HepG2 (cell line): ENCODE measurements at regions not wholly inside any gene's neighbourhood (a gene's known extent, or its start where the extent isn't known, plus 50 kb on each side); places are given as distances from the start of the nearest gene placed in this dataset.

Experiments used
- ATAC-seq: fragments of 200-7000 bp; cut with Tn5 transposase; 3 replicates; pipeline ENCODE4 v1.9.1; 2020; ENCODE audit warnings: mild to moderate bottlenecking, moderate library complexity
- BruUV-seq: library from RNA; stranded (reverse); fragments of 400-500 nt; replicated peaks from 2 replicates; lab custom pipeline; 2021; lab: Mats Ljungman, UMichigan
- CTCF ChIA-PET: fragments of 300-600 bp; formaldehyde crosslinking; extraction: SDS; loops from one replicate; lab custom pipeline; 2021; ENCODE audit warnings: low total read pairs, inconsistent platforms, low intra/inter-chr PET ratio; lab: Yijun Ruan, JAX
- POLR2A ChIA-PET: fragments of 350-600 bp; sonication (Branson Sonifier 250); formaldehyde crosslinking; loops from one replicate; lab custom pipeline; 2020; ENCODE audit warnings: antibody characterized with exemption, inconsistent platforms; lab: Yijun Ruan, JAX
- DNase-seq: peaks from one replicate; pipeline ENCODE4 v3.0.0-alpha.2; 2015; ENCODE audit warnings: low spot score
- FAIRE-seq: peaks from 3 replicates; lab custom pipeline; 2011; peaks lifted over from hg19 to GRCh38; lab: Jason Lieb, UNC
- H2AFZ ChIP-seq: one replicate; pipeline ENCODE4 v1.6.1; 2011; ENCODE audit warnings: low read length, inconsistent platforms
- H3K27ac ChIP-seq: fragments of 300-600 bp; 3 replicates; pipeline ENCODE4 v1.8.0; 2011; ENCODE audit warnings: mixed run types, mild to moderate bottlenecking, mixed read lengths, low read length, inconsistent platforms; ENCODE audit not compliant: insufficient read depth; ENCODE audit errors: extremely low read length
- H3K27me3 ChIP-seq, 2 experiments: fragments of 200-600 bp in 1 of 2; 2 replicates in 1 of 2; 3 replicates in 1 of 2; pipeline versions ENCODE4 v1.6.0 to v1.8.0; 2011; ENCODE audit warnings: low read length in 2 of 2, mild to moderate bottlenecking in 2 of 2, moderate library complexity in 2 of 2, inconsistent platforms in 1 of 2; ENCODE audit not compliant: insufficient read depth in 2 of 2, control insufficient read depth in 1 of 2
- H3K36me3 ChIP-seq, 2 experiments: fragments of 200-600 bp in 1 of 2; replicated peaks in 1 of 2; 2 replicates in 1 of 2; 3 replicates in 1 of 2; pipeline versions ENCODE4 v1.5.1 to v1.8.0; 2011; ENCODE audit warnings: low read length in 2 of 2, inconsistent platforms in 1 of 2; ENCODE audit not compliant: insufficient read depth in 2 of 2, control insufficient read depth in 1 of 2
- H3K4me1 ChIP-seq: 2 replicates; pipeline ENCODE4 v1.5.1; 2012; ENCODE audit warnings: low read length, inconsistent platforms; ENCODE audit not compliant: insufficient read depth
- H3K4me2 ChIP-seq: 2 replicates; pipeline ENCODE4 v1.6.0; 2011; ENCODE audit warnings: low read depth, low read length, inconsistent platforms
- H3K4me3 ChIP-seq, 3 experiments: fragments of 200-600 bp in 1 of 3; sonication (generic), shearing (Covaris generic) in 1 of 3; replicated peaks in 1 of 3; 2 replicates each; pipeline ENCODE4 v1.5.1; 2011 to 2016; ENCODE audit warnings: low read length in 3 of 3, inconsistent platforms in 2 of 3, low read depth in 2 of 3, mild to moderate bottlenecking in 2 of 3, control low read depth in 1 of 3, mixed read lengths in 1 of 3; ENCODE audit not compliant: insufficient read depth in 1 of 3
- H3K79me2 ChIP-seq: one replicate; pipeline ENCODE4 v1.6.1; 2011; ENCODE audit warnings: low read length, inconsistent platforms; ENCODE audit not compliant: insufficient read depth
- H3K9ac ChIP-seq: 2 replicates; pipeline ENCODE4 v1.6.0; 2011; ENCODE audit warnings: mild to moderate bottlenecking, low read depth, low read length, inconsistent platforms; ENCODE audit not compliant: insufficient read depth
- H3K9me3 ChIP-seq: 2 replicates; pipeline ENCODE4 v1.5.1; 2012; ENCODE audit warnings: mild to moderate bottlenecking, low read length
- H4K20me1 ChIP-seq: 2 replicates; pipeline ENCODE4 v1.6.0; 2011; ENCODE audit warnings: inconsistent platforms, mild to moderate bottlenecking, low read length, moderate library complexity; ENCODE audit not compliant: insufficient read depth
- KLF15 ChIP-seq: sonication (generic); formaldehyde crosslinking; IDR thresholded peaks from 2 replicates; pipeline ENCODE4 v1.8.1; 2023; ENCODE audit warnings: borderline replicate concordance, mild to moderate bottlenecking, inconsistent platforms, missing genetic modification reagents, mixed read lengths
- POLR2AphosphoS2 ChIP-seq: IDR thresholded peaks from 2 replicates; pipeline ENCODE4 v1.6.1; 2011; ENCODE audit warnings: low read depth, low read length, improper control_type of control experiment
- SNAI1 ChIP-seq: sonication (generic); formaldehyde crosslinking; IDR thresholded peaks from 2 replicates; pipeline ENCODE4 v1.5.0; 2020; ENCODE audit warnings: mild to moderate bottlenecking, missing genetic modification reagents, borderline replicate concordance
- SOX5 ChIP-seq: IDR thresholded peaks from 2 replicates; pipeline ENCODE4 v1.6.1; 2016; ENCODE audit warnings: borderline replicate concordance
- U2AF2 ChIP-seq: fragments of 200-400 bp; formaldehyde crosslinking; IDR thresholded peaks from 2 replicates; pipeline ENCODE4 v1.6.1; 2017; ENCODE audit warnings: low read depth, mild to moderate bottlenecking, low read length
- WGBS: methylation state at CpG from one replicate; pipeline ENCODE4 v1.1.6; 2017; ENCODE audit warnings: low lambda C conversion rate; 5-methylcytosine and 5-hydroxymethylcytosine counted together
- in situ Hi-C: cut with HindIII; loops from 2 replicates; pipeline ENCODE4 v1.10.0; 2017; ENCODE audit warnings: low pct_unique_long_range_greater_than_20kb; ENCODE audit not compliant: extremely low pct_ligation_motif_present
- intact Hi-C: fragments of 100-400 bp; cut with micrococcal nuclease; formaldehyde crosslinking; loops from one replicate; pipeline ENCODE4 v1.10.0; 2022; ENCODE audit not compliant: unreplicated experiment
- TF ChIP-seq, protein P1 (sequence below): sonication (generic); formaldehyde crosslinking; IDR thresholded peaks from 2 replicates; pipeline ENCODE4 v1.4.0; 2020; ENCODE audit warnings: missing genetic modification reagents
- TF ChIP-seq, protein P2 (sequence below): sonication (generic); formaldehyde crosslinking; IDR thresholded peaks from 2 replicates; pipeline ENCODE4 v1.4.0; 2020; ENCODE audit warnings: mild to moderate bottlenecking, missing genetic modification reagents
- TF ChIP-seq, protein P3 (sequence below): IDR thresholded peaks from 2 replicates; pipeline ENCODE4 v1.6.1; 2016

DNA sequence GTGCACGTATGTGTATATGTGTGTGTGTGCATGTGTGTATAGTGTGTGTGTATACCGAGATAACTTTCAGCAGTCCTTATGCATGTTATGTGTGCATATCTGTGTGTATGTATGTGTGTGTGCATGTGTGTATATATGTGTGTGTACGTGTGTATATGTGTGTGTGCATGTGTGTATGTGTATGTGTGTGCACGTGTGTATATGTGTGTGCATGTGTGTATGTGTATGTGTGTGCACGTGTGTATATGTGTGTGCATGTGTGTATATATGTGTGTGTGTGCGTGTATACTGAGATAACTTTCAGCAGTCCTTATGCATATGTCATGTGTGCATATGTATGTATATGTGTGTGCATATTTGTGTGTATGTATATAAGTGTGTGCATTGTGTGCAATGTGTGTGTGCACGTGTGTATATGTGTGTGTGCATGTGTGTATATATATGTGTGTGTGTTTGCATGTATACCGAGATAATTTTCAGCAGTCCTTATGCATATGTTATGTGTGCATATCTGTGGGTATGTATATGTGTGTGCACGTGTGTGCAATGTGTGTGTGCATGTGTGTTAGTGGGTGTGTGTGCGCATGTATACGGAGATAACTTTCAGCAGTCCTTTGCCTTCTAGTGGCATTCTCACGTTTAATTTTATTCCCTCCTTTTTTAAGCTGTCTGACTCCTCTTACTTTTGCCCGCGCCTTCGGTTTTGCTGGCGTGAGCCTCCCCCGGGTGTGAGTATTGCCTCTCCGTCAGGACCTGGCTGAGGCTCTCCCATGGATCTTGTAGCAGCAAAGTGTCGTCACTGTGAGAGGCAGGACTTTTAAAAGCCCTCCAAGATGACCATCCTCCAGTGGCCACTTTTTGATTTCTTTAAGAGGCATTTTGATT, 99.6 kb upstream of the SHOX start (continued):
- no peak for TF ChIP-seq KLF15 (CRISPR knock-in tag)

DNA sequence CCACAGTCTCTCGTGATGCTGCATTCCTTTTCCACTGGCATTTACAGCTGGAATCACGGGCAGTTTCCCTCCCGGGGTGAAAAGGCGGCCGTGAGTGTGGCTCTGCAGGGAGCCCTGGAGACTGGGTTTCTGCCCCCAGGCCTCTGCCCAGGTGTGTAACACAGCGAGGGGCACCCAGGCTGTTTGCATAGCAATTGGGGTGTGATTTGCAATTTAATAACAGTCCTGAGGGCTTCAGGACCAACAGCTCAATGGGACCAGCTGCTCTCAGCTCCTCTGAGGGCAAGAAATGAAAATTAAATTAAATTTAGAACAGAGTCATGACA, 99.0 kb upstream of the SHOX start:
- ChIA-PET POLR2A (no interaction called here), CTCF (no interaction called here)

DNA sequence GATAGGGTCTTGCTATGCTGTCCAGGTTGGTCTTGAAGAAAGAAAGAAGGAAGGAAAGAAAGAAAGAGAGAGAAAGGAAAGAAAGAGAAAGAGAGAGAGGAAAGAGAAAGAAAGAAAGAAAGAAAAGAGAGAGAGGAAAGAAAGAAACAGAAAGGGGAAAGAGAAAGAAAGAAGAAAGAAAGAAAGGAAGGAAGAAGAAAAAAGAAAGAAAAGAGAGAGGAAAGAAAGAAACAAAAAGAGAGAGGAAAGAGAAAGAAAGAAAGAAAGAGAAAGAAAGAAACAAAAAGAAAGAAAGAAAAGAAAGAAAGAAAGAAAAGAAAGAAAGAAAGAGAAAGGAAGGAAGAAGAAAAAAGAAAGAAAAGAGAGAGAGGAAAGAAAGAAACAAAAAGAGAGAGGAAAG, 95.8 kb upstream of the SHOX start:
- in situ Hi-C loops: no loop called here
- no peaks in the 10 kb centered on the region for H3K36me3 ChIP-seq
- POLR2A ChIA-PET: no interaction called here
- H3K79me2 ChIP-seq: no peaks in the 10 kb centered on the region
- peaks cover 9% of the 10 kb centered on the region; the same call in 1 of the 2 replicates for H3K9me3 ChIP-seq
- no peak overlapping the region for H3K4me3 ChIP-seq
- ATAC-seq: no peak
- no peak overlapping the region for H3K4me2 ChIP-seq
- no peak for DNase-seq
- no peaks in the 10 kb centered on the region for H4K20me1 ChIP-seq
- intact Hi-C loops: no loop called here
- no peaks in the 10 kb centered on the region; a peak in 1 of 5 replicates for H3K27me3 ChIP-seq
- FAIRE-seq: no peak
- no TSS peak for BruUV-seq
- no peak overlapping the region for H2AFZ ChIP-seq
- H3K27ac ChIP-seq: no peak overlapping the region
- H3K9ac ChIP-seq: no peak overlapping the region
- CTCF ChIA-PET: no interaction called here
- H3K4me1 ChIP-seq: no peaks in the 10 kb centered on the region
- TF ChIP-seq, protein P1, sequence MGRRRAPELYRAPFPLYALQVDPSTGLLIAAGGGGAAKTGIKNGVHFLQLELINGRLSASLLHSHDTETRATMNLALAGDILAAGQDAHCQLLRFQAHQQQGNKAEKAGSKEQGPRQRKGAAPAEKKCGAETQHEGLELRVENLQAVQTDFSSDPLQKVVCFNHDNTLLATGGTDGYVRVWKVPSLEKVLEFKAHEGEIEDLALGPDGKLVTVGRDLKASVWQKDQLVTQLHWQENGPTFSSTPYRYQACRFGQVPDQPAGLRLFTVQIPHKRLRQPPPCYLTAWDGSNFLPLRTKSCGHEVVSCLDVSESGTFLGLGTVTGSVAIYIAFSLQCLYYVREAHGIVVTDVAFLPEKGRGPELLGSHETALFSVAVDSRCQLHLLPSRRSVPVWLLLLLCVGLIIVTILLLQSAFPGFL (CRISPR knock-in tag): no peak
- TF ChIP-seq POLR2AphosphoS2 (no peak), SNAI1 (CRISPR knock-in tag) (no peak), SOX5 (CRISPR knock-in tag) (no peak)
- TF ChIP-seq, protein P2, sequence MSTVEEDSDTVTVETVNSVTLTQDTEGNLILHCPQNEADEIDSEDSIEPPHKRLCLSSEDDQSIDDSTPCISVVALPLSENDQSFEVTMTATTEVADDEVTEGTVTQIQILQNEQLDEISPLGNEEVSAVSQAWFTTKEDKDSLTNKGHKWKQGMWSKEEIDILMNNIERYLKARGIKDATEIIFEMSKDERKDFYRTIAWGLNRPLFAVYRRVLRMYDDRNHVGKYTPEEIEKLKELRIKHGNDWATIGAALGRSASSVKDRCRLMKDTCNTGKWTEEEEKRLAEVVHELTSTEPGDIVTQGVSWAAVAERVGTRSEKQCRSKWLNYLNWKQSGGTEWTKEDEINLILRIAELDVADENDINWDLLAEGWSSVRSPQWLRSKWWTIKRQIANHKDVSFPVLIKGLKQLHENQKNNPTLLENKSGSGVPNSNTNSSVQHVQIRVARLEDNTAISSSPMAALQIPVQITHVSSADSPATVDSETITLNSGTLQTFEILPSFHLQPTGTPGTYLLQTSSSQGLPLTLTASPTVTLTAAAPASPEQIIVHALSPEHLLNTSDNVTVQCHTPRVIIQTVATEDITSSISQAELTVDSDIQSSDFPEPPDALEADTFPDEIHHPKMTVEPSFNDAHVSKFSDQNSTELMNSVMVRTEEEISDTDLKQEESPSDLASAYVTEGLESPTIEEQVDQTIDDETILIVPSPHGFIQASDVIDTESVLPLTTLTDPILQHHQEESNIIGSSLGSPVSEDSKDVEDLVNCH: no peak

More for the DNA sequence above, 99.0 kb upstream of the SHOX start:
- FAIRE-seq: no peak
- Histone ChIP-seq H3K27ac (no peak overlapping the region), H3K9me3 (peaks cover 9% of the 10 kb centered on the region; the same call in 1 of the 2 replicates), H3K36me3 (no peaks in the 10 kb centered on the region), H3K4me1 (peaks cover 4% of the 10 kb centered on the region), H3K27me3 (no peaks in the 10 kb centered on the region; a peak in 1 of 5 replicates), H3K4me3 (no peak overlapping the region), H2AFZ (no peak overlapping the region), H3K79me2 (no peaks in the 10 kb centered on the region), H3K4me2 (no peak overlapping the region), H3K9ac (no peak overlapping the region), H4K20me1 (no peaks in the 10 kb centered on the region)
- WGBS: 9% methylated on average over 5 of the region's 6 CpGs
- TF ChIP-seq, protein P3, sequence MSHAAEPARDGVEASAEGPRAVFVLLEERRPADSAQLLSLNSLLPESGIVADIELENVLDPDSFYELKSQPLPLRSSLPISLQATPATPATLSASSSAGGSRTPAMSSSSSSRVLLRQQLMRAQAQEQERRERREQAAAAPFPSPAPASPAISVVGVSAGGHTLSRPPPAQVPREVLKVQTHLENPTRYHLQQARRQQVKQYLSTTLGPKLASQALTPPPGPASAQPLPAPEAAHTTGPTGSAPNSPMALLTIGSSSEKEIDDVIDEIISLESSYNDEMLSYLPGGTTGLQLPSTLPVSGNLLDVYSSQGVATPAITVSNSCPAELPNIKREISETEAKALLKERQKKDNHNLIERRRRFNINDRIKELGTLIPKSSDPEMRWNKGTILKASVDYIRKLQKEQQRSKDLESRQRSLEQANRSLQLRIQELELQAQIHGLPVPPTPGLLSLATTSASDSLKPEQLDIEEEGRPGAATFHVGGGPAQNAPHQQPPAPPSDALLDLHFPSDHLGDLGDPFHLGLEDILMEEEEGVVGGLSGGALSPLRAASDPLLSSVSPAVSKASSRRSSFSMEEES (CRISPR knock-in tag): no peak
- TF ChIP-seq U2AF2: no peak
- ATAC-seq: no peak
- DNase-seq: no peak
- intact Hi-C loops (no loop called here), in situ Hi-C loops (no loop called here)
- BruUV-seq: no TSS peak
